ENCODE measurements at regions not wholly inside any gene's neighbourhood (a gene's known extent, or its start where the extent isn't known, plus 50 kb on each side); places are given as distances from the start of the nearest gene placed in this dataset.

DNA sequence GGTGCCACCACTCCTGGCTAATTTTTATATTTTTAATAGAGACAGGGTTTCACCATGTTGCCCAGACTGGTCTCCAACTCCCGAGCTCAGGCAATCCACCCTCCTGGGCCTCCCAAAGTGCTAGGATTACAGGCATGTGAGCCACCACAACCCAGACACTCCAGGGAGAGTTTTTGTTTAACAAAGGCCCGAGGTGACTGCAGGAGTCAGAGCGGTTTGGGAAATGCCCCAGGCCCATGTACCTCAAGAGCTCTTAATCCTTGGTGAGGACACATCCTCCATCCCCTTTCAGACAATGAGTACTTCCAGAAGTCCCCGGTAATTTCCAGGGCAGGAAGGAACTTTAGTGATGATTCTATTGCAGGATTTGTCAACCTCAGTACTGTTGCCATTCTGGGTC is 176.0 kb downstream of the ESRRB start:
- H3K4me3 ChIP-seq (replicated peaks in 1 of 2; ENCODE audit: low read depth in 2 of 2, low read length in 2 of 2) = no peak overlapping the region
- TF ChIP-seq, protein P1, sequence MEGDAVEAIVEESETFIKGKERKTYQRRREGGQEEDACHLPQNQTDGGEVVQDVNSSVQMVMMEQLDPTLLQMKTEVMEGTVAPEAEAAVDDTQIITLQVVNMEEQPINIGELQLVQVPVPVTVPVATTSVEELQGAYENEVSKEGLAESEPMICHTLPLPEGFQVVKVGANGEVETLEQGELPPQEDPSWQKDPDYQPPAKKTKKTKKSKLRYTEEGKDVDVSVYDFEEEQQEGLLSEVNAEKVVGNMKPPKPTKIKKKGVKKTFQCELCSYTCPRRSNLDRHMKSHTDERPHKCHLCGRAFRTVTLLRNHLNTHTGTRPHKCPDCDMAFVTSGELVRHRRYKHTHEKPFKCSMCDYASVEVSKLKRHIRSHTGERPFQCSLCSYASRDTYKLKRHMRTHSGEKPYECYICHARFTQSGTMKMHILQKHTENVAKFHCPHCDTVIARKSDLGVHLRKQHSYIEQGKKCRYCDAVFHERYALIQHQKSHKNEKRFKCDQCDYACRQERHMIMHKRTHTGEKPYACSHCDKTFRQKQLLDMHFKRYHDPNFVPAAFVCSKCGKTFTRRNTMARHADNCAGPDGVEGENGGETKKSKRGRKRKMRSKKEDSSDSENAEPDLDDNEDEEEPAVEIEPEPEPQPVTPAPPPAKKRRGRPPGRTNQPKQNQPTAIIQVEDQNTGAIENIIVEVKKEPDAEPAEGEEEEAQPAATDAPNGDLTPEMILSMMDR (IDR thresholded peaks at IDR 0.05; ENCODE audit: low read depth, low read length) = no peak
- DNase-seq (ENCODE audit: low read depth in 2 of 2) = no peak

DNA sequence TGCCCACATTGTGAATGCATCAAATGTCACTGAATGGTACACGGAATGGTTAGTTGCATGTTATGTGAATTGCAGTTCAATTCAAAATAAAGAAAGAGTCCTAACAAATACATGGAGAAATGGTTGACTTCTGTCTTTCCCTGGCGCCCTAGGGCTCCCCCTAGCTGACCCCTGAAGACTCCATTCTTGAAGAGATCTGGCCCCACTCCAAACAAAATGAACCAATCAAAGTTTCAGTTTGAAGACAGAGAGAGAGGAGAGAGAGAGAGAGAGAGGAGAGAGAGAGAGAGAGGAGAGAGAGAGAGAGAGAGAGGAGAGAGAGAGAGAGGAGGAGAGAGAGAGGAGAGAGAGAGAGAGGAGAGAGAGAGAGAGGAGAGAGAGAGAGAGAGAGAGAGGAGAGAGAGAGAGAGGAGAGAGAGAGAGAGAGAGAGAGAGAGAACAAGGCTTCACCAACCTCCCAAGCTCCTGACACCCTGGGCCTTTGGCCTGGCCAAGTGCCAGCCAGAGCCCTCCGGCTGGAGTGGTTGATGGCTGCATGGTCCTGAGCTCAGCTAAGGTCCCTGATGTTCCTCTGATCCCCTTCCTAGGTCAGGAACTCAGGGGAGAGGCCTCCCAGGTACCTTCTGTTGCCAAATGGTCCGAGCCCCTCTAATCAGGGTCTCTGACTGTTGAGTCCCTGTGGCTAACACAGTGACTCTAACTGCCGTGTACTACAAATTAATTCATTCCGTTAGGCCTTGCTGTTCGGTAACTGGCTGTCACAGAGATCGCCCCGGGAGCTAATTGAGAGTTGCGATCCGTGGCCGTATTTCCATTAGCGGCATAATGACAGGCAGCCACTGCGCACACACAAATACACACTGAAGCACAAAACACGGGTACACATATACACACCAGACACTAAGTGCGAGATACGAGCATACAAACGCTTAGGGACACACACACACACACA is 188.8 kb downstream of the ESRRB start:
- TF ChIP-seq, protein P1 (IDR thresholded peaks at IDR 0.05; ENCODE audit: low read depth, low read length) = no peak
- no peak for DNase-seq (ENCODE audit: low read depth in 2 of 2)
- no peak overlapping the region for H3K4me3 ChIP-seq (replicated peaks in 1 of 2; ENCODE audit: low read depth in 2 of 2, low read length in 2 of 2)

DNA sequence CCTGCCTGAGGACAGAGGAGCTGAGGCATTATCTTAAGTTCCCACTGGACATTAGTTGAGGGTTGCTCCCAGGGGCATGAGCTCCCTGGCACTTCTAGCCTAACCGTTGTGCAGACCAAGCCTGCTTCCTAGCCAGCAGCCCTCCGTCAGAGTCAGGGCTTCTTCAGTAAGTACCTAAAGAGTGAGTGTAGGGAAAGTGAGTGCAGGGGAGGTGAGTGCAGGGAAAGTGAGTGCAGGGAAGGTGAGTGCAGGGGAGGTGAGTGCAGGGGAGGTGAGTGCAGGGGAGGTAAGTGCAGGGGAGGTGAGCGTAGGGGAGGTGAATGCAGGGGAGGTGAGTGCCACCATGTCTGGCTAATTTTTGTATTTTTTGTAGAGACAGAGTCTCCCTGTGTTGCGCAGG is 190.5 kb downstream of the ESRRB start:
- DNase-seq (ENCODE audit: low read depth in 2 of 2) = no peak
- H3K4me3 ChIP-seq (replicated peaks in 1 of 2; ENCODE audit: low read depth in 2 of 2, low read length in 2 of 2) = no peak overlapping the region
- TF ChIP-seq, protein P1 (IDR thresholded peaks at IDR 0.05; ENCODE audit: low read depth, low read length) = no peak

DNA sequence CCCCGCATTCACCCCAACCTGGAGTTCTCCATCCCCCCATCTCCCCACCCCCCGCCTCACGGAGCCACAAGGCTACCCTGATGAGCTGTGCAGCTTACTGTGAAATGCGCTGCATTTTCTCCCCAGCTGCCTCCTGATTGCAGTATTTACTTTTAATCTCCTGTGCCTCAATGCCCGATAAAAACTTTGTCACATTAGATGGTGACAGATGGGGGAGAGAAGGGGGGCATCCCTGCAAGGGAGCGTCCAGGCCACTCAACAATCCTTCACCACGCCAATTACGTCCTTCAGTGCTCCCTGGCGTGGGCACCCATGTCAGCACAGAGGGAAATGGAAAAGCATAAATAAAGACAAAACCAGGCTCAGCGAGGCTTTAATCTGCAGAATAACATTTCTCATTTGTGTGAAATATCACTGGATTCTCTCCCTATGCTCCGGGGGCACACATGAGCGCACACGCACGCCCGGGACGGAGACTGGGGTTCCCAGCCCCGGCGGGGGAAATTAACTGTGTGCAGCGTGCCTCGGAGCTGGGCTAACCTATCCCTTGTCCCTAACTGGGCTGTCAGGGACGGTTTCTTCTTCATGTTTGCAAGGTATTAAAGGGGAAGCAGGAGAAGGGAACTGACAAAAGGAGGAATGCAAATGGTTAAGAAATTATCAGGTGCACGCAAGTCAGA is 186.7 kb upstream of the VASH1 start:
- no peak for DNase-seq (ENCODE audit: low read depth in 2 of 2)
- H3K4me3 ChIP-seq (replicated peaks in 1 of 2; ENCODE audit: low read depth in 2 of 2, low read length in 2 of 2) = no peak overlapping the region
- TF ChIP-seq, protein P1 (IDR thresholded peaks at IDR 0.05; ENCODE audit: low read depth, low read length) = no peak

DNA sequence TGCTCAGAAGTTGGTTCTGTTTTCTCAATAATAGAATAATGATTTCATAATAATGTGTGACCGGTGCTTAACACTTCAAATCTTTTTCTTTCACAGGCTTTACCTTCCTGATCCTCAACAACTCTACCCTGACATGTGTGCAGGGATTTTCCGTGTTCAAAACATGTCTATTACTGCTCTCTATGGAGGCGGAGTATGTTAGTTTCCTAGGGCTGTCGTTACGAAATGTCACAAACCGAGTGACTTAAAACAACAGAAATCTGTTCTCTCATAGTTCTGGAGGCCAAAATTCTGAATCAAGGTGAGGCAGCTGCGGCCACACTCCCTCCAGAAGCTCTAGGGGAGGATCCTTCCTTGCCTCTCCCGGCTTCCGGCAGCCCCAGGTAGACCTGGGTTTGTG is 186.2 kb upstream of the VASH1 start:
- H3K4me3 ChIP-seq (replicated peaks in 1 of 2; ENCODE audit: low read depth in 2 of 2, low read length in 2 of 2) = no peak overlapping the region
- TF ChIP-seq, protein P1 (IDR thresholded peaks at IDR 0.05; ENCODE audit: low read depth, low read length) = no peak
- DNase-seq (ENCODE audit: low read depth in 2 of 2) = no peak

DNA sequence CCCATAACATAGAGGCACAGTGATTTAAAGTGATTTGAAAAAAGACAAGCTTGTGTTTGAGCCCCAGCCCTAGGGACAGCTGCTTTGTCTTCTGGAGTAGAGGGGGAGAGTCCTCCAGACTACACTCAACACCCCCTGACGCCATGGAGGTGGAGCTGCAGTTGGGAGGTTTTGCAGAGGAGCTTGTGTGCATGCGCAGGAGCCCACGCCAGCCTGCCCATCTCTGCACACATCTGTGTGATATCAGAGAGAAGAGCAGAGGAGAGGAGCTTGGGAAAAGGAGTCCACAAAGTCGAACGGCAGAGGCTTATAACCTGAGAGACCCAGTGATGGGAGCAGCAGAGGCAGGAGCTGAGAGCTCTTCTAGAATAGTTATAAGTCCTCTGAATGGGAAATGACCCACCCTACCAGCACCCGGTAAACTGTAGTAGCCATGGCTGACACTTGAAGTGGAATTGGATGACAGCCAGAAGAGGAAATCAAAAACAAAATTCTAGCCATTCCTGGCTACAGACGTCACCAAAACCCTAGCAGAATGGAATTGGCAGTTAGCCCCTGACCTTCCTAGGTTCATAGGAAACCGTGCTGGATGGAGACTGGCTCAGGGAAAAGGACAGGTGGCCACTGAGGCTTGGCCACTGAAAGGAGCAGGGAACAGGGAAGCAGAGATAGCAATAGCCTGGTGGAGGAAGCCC is 185.1 kb upstream of the VASH1 start:
- H3K4me3 ChIP-seq (replicated peaks in 1 of 2; ENCODE audit: low read depth in 2 of 2, low read length in 2 of 2) = no peak overlapping the region
- TF ChIP-seq, protein P1 (IDR thresholded peaks at IDR 0.05; ENCODE audit: low read depth, low read length) = no peak
- DNase-seq (ENCODE audit: low read depth in 2 of 2) = peak; percentile 1 to 29

Measured in cardiac fibroblast (primary cell).